NCI-H1092 treated with DMSO at 0.1 percent for 48 hours (cell line): ENCODE measurements at regions not wholly inside any gene's neighbourhood (a gene's known extent, or its start where the extent isn't known, plus 50 kb on each side); places are given as distances from the start of the nearest gene placed in this dataset.
"Not testable (repeated sequence)": the region's sequence is repeated elsewhere in the genome, so short reads cannot be mapped to it uniquely, and the experiment has no call there.

Experiments
- DNase-seq: peaks from one replicate; lab custom pipeline; 2025; lab: John Stamatoyannopoulos, UW

GRCh38 chr14:57061009-57061711 is 207.5 kb downstream of the EXOC5 start:
- no peak for DNase-seq

- DNase-seq: no peak
Measured at GRCh38 chr14:57060276-57060955, 208.3 kb downstream of the EXOC5 start.

- DNase-seq: no peak
Measured at GRCh38 chr14:57058319-57058718, 210.4 kb downstream of the EXOC5 start.

GRCh38 chr14:57057803-57058202 is 210.9 kb downstream of the EXOC5 start:
- peak; percentile 22 for DNase-seq

- not testable (repeated sequence) for DNase-seq
Measured at GRCh38 chr14:57056522-57056921, 212.2 kb downstream of the EXOC5 start.

- DNase-seq: no peak
Measured at GRCh38 chr14:57052705-57053302, 215.9 kb downstream of the EXOC5 start.

- no peak for DNase-seq
Measured at GRCh38 chr14:57051633-57052032, 217.1 kb downstream of the EXOC5 start.

GRCh38 chr14:57049848-57050247 is 218.9 kb downstream of the EXOC5 start:
- no peak for DNase-seq

- DNase-seq: no peak
Measured at GRCh38 chr14:57046175-57046574, 222.5 kb downstream of the EXOC5 start.

GRCh38 chr14:57044101-57044973 is 224.4 kb downstream of the EXOC5 start:
- not testable (repeated sequence) for DNase-seq

- no peak for DNase-seq
Measured at GRCh38 chr14:57038689-57039088, 228.4 kb upstream of the OTX2 start.

- DNase-seq: no peak
Measured at GRCh38 chr14:57031474-57031873, 221.2 kb upstream of the OTX2 start.

- DNase-seq: no peak
Measured at GRCh38 chr14:57029620-57030253, 219.5 kb upstream of the OTX2 start.

- DNase-seq: no peak
Measured at GRCh38 chr14:57025456-57025855, 215.2 kb upstream of the OTX2 start.

- DNase-seq: no peak
Measured at GRCh38 chr14:57022608-57023007, 212.3 kb upstream of the OTX2 start.

- no peak for DNase-seq
Measured at GRCh38 chr14:57018065-57018464, 207.8 kb upstream of the OTX2 start.

GRCh38 chr14:57013987-57014386 is 203.7 kb upstream of the OTX2 start:
- DNase-seq: no peak

- DNase-seq: no peak
Measured at GRCh38 chr14:57009585-57010515, 199.6 kb upstream of the OTX2 start.

- DNase-seq: no peak
Measured at GRCh38 chr14:57008534-57008933, 198.3 kb upstream of the OTX2 start.

GRCh38 chr14:56998728-56999127 is 188.4 kb upstream of the OTX2 start:
- DNase-seq: no peak
